OCI-LY7 (cell line): ENCODE measurements at regions not wholly inside any gene's neighbourhood (a gene's known extent, or its start where the extent isn't known, plus 50 kb on each side); places are given as distances from the start of the nearest gene placed in this dataset.

Experiments used
- BruUV-seq: library from RNA; stranded (reverse); fragments of 400-500 nt; replicated peaks from 2 replicates; lab custom pipeline; 2021; lab: Mats Ljungman, UMichigan
- CTCF ChIA-PET: fragments of 300-600 bp; sonication (Branson Sonifier 250); formaldehyde crosslinking; loops from one replicate; lab custom pipeline; 2022; ENCODE audit warnings: antibody characterized with exemption; ENCODE audit not compliant: unreplicated experiment; lab: Charles Lee
- POLR2A ChIA-PET: fragments of 300-600 bp; sonication (Branson Sonifier 250); formaldehyde crosslinking; loops from one replicate; lab custom pipeline; 2022; ENCODE audit warnings: antibody characterized with exemption; lab: Charles Lee
- DNase-seq: peaks from one replicate; pipeline ENCODE4 v3.0.0-alpha.2; 2015; ENCODE audit warnings: low spot score
- H2AFZ ChIP-seq: fragments of 200-600 bp; sonication (generic), shearing (Covaris generic); 2 replicates; pipeline ENCODE4 v1.6.1; 2014; ENCODE audit warnings: mild to moderate bottlenecking, antibody characterized with exemption, low read length, moderate library complexity
- H3K27ac ChIP-seq: fragments of 200-600 bp; sonication (generic); 2 replicates; pipeline ENCODE4 v1.5.1; 2014; ENCODE audit warnings: mixed run types, low read depth, mild to moderate bottlenecking, moderate library complexity, low read length, inconsistent platforms; ENCODE audit not compliant: poor library complexity, severe bottlenecking
- H3K36me3 ChIP-seq: fragments of 200-600 bp; sonication (generic); 2 replicates; pipeline ENCODE4 v1.6.1; 2014; ENCODE audit warnings: mild to moderate bottlenecking, antibody characterized with exemption, low read length, moderate library complexity, mixed read lengths; ENCODE audit not compliant: insufficient read depth
- H3K4me1 ChIP-seq: fragments of 200-600 bp; sonication (generic); 2 replicates; pipeline ENCODE4 v1.5.1; 2014; ENCODE audit warnings: mild to moderate bottlenecking, low read length; ENCODE audit not compliant: insufficient read depth, poor library complexity, severe bottlenecking
- H3K4me2 ChIP-seq: fragments of 200-600 bp; sonication (generic); 2 replicates; pipeline ENCODE4 v1.6.1; 2014; ENCODE audit warnings: mild to moderate bottlenecking, low read length
- H3K4me3 ChIP-seq: fragments of 200-600 bp; sonication (generic); 2 replicates; pipeline ENCODE4 v1.5.1; 2014; ENCODE audit warnings: mild to moderate bottlenecking, low read depth, low read length; ENCODE audit not compliant: poor library complexity, severe bottlenecking
- H3K79me2 ChIP-seq: fragments of 200-600 bp; sonication (generic); 2 replicates; pipeline ENCODE4 v1.6.1; 2016; ENCODE audit warnings: low read depth, mild to moderate bottlenecking, low read length, moderate library complexity, mixed read lengths; ENCODE audit not compliant: insufficient read depth
- H3K9me2 ChIP-seq: fragments of 200-600 bp; sonication (generic); 2 replicates; pipeline ENCODE4 v1.6.1; 2016; ENCODE audit warnings: mild to moderate bottlenecking, low read length, mixed read lengths; ENCODE audit not compliant: insufficient read depth
- H3K9me3 ChIP-seq: fragments of 200-600 bp; sonication (generic); 2 replicates; pipeline ENCODE4 v1.6.1; 2014; ENCODE audit warnings: mild to moderate bottlenecking, mixed run types, low read length, mixed read lengths
- H4K20me1 ChIP-seq: fragments of 200-600 bp; sonication (generic); 2 replicates; pipeline ENCODE4 v1.6.1; 2014; ENCODE audit warnings: mild to moderate bottlenecking, antibody characterized with exemption, low read length, moderate library complexity, mixed read lengths; ENCODE audit not compliant: insufficient read depth
- EZH2phosphoT487 ChIP-seq: fragments of 200-600 bp; sonication (generic); IDR thresholded peaks from 2 replicates; pipeline ENCODE4 v1.6.1; 2018; ENCODE audit warnings: low read depth, borderline replicate concordance, mild to moderate bottlenecking, mixed run types, antibody characterized with exemption, low read length, moderate library complexity, mixed read lengths
- intact Hi-C: fragments of 100-400 bp; cut with micrococcal nuclease; formaldehyde crosslinking; loops from one replicate; pipeline ENCODE4 v1.10.0; 2022; ENCODE audit not compliant: unreplicated experiment
- TF ChIP-seq, protein P1 (sequence below): fragments of 200-600 bp; sonication (generic); conservative IDR thresholded peaks from 2 replicates; pipeline ENCODE4 v1.5.1; 2014; ENCODE audit warnings: mild to moderate bottlenecking, antibody characterized with exemption, low read length, moderate library complexity, mixed read lengths

DNA sequence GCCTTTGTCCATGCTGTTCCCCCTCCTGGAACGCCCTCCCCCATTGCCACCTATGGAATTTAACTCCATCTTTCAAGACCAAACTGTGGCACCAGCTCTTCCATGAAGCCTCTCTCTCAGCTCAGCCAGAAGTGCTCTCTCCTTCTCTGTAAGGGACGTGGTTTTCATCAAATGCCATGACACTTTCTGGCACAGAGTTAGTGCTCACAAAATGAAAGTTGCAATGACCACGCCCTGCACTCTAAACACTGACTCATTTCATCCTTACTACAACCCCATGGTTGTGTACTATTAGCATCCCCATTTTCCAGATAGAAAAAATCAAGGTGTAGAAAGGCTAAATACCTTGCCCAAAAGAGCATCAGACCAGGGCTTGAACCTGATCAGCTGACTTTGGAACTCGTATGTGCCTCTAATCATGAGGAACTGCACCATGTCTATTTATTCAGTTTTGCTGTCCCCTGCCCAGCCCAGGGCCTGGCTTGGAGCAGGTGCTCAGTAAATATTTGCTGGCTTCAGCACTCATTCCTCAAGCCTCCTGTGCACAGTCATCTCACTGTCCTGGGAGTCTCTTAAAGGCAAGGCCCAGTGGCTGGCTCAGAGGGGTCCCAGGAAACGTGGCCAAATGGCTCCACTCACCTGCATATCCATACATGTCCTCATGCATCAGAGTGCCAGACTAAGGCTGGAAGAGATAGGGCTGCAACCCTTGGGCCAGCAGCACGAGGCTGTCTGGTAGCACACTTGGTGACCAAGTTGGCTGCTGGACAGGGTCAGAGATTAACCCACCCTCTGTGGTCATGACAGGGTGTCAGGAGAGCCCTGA, 77.9 kb downstream of the MRPL14 start:
- no peak for DNase-seq
- CTCF ChIA-PET: no interaction called here
- H3K4me1 ChIP-seq: no peaks in the 10 kb centered on the region
- H3K9me3 ChIP-seq: peaks cover 8% of the 10 kb centered on the region; the same call in 1 of the 2 replicates
- no peak overlapping the region for H3K4me3 ChIP-seq
- BruUV-seq: no TSS peak
- no peaks in the 10 kb centered on the region for H3K79me2 ChIP-seq
- H2AFZ ChIP-seq: no peak overlapping the region
- H3K27ac ChIP-seq: no peak overlapping the region
- H3K36me3 ChIP-seq: no peaks in the 10 kb centered on the region
- no peak overlapping the region for H3K4me2 ChIP-seq
- intact Hi-C loops: no loop called here
- no peaks in the 10 kb centered on the region for H4K20me1 ChIP-seq
- POLR2A ChIA-PET: no interaction called here
- TF ChIP-seq EZH2phosphoT487: no peak
- TF ChIP-seq, protein P1, sequence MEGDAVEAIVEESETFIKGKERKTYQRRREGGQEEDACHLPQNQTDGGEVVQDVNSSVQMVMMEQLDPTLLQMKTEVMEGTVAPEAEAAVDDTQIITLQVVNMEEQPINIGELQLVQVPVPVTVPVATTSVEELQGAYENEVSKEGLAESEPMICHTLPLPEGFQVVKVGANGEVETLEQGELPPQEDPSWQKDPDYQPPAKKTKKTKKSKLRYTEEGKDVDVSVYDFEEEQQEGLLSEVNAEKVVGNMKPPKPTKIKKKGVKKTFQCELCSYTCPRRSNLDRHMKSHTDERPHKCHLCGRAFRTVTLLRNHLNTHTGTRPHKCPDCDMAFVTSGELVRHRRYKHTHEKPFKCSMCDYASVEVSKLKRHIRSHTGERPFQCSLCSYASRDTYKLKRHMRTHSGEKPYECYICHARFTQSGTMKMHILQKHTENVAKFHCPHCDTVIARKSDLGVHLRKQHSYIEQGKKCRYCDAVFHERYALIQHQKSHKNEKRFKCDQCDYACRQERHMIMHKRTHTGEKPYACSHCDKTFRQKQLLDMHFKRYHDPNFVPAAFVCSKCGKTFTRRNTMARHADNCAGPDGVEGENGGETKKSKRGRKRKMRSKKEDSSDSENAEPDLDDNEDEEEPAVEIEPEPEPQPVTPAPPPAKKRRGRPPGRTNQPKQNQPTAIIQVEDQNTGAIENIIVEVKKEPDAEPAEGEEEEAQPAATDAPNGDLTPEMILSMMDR: no peak
- no peaks in the 10 kb centered on the region for H3K9me2 ChIP-seq

DNA sequence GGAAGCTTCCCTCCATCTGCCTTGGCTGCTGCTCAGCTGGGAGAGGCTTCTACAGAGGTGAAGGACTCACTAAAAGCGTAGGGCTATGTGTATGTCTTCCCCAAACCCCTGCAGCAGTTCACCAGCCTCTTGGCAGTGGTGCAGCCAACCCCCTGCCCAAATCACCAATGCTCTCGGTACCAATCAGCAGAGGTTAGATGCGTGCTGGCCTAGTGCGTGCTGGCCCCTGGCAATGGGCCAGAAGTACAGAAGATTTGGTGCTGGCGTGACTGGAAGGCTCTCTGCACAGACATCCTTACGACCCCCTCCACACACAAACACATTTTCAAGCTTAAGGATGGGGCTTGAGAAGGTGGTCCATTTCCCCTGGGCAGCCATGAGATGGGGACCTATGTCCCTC, 79.0 kb downstream of the MRPL14 start:
- CTCF ChIA-PET: no interaction called here
- intact Hi-C loops: no loop called here
- H3K36me3 ChIP-seq: no peaks in the 10 kb centered on the region

More for the DNA sequence above, 79.0 kb downstream of the MRPL14 start:
- TF ChIP-seq, protein P1: no peak
- TF ChIP-seq EZH2phosphoT487: no peak
- Histone ChIP-seq H3K9me2 (no peaks in the 10 kb centered on the region), H3K4me1 (no peaks in the 10 kb centered on the region), H3K9me3 (peaks cover 9% of the 10 kb centered on the region; the same call in 1 of the 2 replicates), H3K4me2 (no peak overlapping the region), H3K4me3 (no peak overlapping the region), H4K20me1 (no peaks in the 10 kb centered on the region), H3K79me2 (no peaks in the 10 kb centered on the region), H3K27ac (no peak overlapping the region), H2AFZ (no peak overlapping the region)
- no peak for DNase-seq
- BruUV-seq: no TSS peak
- POLR2A ChIA-PET: no interaction called here
